ENCODE measurements at regions not wholly inside any gene's neighbourhood (a gene's known extent, or its start where the extent isn't known, plus 50 kb on each side); places are given as distances from the start of the nearest gene placed in this dataset.

DNA sequence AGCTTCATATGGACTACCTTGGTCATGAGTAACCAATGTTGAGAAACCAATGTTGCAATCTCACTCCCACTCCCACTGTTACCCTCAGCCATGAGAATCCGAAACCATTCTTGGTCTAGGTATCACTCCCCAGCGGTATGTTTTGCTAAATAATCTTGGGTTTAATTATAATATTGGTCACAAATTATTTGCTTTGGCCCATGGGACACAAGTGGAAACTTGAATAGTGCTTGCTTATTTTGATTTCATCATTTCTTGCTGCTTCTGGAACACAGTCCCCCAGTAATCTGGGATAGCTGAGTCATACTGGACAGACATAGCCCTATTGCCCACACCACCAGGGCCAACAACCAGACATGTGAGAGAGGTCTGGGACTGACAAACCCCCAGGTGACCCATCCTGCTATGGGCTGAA is 171.6 kb upstream of the IPO5 start:
- ATAC-seq, result no peak
- no peak for TF ChIP-seq ZNF565 (CRISPR knock-in tag; conservative IDR thresholded peaks at IDR 0.05; ENCODE audit: low read depth)
- TF ChIP-seq ZC3H10 (CRISPR knock-in tag; IDR thresholded peaks at IDR 0.05), result no peak
- TF ChIP-seq ISL1 (CRISPR knock-in tag; IDR thresholded peaks at IDR 0.05), result no peak
- no peak for TF ChIP-seq SNAI2 (CRISPR knock-in tag; IDR thresholded peaks at IDR 0.05)
- no peak for TF ChIP-seq ZFP30 (CRISPR knock-in tag; IDR thresholded peaks at IDR 0.05)
- no peak for TF ChIP-seq ZNF8 (CRISPR knock-in tag; IDR thresholded peaks at IDR 0.05)
- TF ChIP-seq TCF4 (CRISPR knock-in tag; IDR thresholded peaks at IDR 0.05; ENCODE audit: borderline replicate concordance), result no peak
- TF ChIP-seq, protein P1, sequence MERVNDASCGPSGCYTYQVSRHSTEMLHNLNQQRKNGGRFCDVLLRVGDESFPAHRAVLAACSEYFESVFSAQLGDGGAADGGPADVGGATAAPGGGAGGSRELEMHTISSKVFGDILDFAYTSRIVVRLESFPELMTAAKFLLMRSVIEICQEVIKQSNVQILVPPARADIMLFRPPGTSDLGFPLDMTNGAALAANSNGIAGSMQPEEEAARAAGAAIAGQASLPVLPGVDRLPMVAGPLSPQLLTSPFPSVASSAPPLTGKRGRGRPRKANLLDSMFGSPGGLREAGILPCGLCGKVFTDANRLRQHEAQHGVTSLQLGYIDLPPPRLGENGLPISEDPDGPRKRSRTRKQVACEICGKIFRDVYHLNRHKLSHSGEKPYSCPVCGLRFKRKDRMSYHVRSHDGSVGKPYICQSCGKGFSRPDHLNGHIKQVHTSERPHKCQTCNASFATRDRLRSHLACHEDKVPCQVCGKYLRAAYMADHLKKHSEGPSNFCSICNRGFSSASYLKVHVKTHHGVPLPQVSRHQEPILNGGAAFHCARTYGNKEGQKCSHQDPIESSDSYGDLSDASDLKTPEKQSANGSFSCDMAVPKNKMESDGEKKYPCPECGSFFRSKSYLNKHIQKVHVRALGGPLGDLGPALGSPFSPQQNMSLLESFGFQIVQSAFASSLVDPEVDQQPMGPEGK (CRISPR knock-in tag; IDR thresholded peaks at IDR 0.05; ENCODE audit: borderline replicate concordance), result no peak
- TF ChIP-seq CSDC2 (CRISPR knock-in tag; IDR thresholded peaks at IDR 0.05), result no peak
- no peak for TF ChIP-seq PPARA (CRISPR knock-in tag; IDR thresholded peaks at IDR 0.05; ENCODE audit: borderline replicate concordance)
- no peak for TF ChIP-seq BACH2 (CRISPR knock-in tag; IDR thresholded peaks at IDR 0.05; ENCODE audit: borderline replicate concordance)
- TF ChIP-seq ESRRG (CRISPR knock-in tag; IDR thresholded peaks at IDR 0.05), result no peak
- TF ChIP-seq OSR1 (CRISPR knock-in tag; IDR thresholded peaks at IDR 0.05), result no peak
- TF ChIP-seq TOX (CRISPR knock-in tag; IDR thresholded peaks at IDR 0.05; ENCODE audit: borderline replicate concordance), result no peak

- ATAC-seq, result no peak
- TF ChIP-seq BACH2 (CRISPR knock-in tag; IDR thresholded peaks at IDR 0.05; ENCODE audit: borderline replicate concordance), result no peak
- TF ChIP-seq ZNF565 (CRISPR knock-in tag; conservative IDR thresholded peaks at IDR 0.05; ENCODE audit: low read depth), result no peak
- TF ChIP-seq, protein P1 (CRISPR knock-in tag; IDR thresholded peaks at IDR 0.05; ENCODE audit: borderline replicate concordance), result no peak
- TF ChIP-seq TOX (CRISPR knock-in tag; IDR thresholded peaks at IDR 0.05; ENCODE audit: borderline replicate concordance), result no peak
- TF ChIP-seq ZC3H10 (CRISPR knock-in tag; IDR thresholded peaks at IDR 0.05), result no peak
- TF ChIP-seq, protein P2, sequence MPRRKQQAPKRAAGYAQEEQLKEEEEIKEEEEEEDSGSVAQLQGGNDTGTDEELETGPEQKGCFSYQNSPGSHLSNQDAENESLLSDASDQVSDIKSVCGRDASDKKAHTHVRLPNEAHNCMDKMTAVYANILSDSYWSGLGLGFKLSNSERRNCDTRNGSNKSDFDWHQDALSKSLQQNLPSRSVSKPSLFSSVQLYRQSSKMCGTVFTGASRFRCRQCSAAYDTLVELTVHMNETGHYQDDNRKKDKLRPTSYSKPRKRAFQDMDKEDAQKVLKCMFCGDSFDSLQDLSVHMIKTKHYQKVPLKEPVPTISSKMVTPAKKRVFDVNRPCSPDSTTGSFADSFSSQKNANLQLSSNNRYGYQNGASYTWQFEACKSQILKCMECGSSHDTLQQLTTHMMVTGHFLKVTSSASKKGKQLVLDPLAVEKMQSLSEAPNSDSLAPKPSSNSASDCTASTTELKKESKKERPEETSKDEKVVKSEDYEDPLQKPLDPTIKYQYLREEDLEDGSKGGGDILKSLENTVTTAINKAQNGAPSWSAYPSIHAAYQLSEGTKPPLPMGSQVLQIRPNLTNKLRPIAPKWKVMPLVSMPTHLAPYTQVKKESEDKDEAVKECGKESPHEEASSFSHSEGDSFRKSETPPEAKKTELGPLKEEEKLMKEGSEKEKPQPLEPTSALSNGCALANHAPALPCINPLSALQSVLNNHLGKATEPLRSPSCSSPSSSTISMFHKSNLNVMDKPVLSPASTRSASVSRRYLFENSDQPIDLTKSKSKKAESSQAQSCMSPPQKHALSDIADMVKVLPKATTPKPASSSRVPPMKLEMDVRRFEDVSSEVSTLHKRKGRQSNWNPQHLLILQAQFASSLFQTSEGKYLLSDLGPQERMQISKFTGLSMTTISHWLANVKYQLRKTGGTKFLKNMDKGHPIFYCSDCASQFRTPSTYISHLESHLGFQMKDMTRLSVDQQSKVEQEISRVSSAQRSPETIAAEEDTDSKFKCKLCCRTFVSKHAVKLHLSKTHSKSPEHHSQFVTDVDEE (CRISPR knock-in tag; IDR thresholded peaks at IDR 0.05), result no peak
Measured at GRCh38 chr13:97786510-97786909, 167.0 kb upstream of the IPO5 start.

- no peak for TF ChIP-seq OSR1 (CRISPR knock-in tag; IDR thresholded peaks at IDR 0.05)
- ATAC-seq, result no peak
Measured at GRCh38 chr13:97797553-97797952, 155.9 kb upstream of the IPO5 start.

DNA sequence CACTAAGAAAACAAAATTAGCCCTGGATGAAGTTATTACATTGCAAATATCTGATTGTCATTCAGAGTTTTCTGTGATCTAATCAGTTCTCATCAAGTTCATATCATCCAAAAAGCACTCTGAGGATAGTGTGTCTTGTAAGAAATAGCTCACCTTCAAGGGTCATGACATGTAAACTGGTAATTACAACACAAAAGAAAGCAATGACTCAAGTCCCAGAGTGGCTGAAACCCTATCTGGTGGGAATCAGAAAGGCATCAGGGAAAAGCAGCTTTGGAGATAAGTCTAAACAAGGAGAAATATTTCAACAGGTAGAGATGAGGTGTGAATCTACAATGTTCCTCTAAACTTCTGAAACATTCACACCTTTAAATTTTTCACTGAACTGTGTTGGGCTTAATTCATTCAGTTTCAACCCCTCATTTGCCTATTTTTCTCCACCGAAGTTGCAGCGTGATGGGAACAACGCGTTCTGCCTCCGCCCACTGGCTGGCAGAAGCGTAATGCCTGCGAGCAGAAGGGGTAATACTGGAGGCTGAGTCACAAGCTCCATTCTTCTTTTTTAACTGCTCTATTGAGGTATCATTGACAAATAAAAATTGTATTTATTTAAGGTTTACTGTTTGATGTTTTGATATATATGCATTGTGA is 155.2 kb upstream of the IPO5 start:
- no peak for ATAC-seq
- TF ChIP-seq ZNF565 (CRISPR knock-in tag; conservative IDR thresholded peaks at IDR 0.05; ENCODE audit: low read depth), result no peak

- no peak for ATAC-seq
Measured at GRCh38 chr13:97798836-97799235, 154.6 kb upstream of the IPO5 start.

More at GRCh38 chr13:97798836-97799235, 154.6 kb upstream of the IPO5 start:
- no peak for TF ChIP-seq CSDC2 (CRISPR knock-in tag; IDR thresholded peaks at IDR 0.05)
- TF ChIP-seq, protein P2 (CRISPR knock-in tag; IDR thresholded peaks at IDR 0.05), result no peak
- TF ChIP-seq ZNF565 (CRISPR knock-in tag; conservative IDR thresholded peaks at IDR 0.05; ENCODE audit: low read depth), result no peak

Data from SK-N-SH treated with all-trans-retinoic acid at 6 μM for 48 hours (cell line).